HG03558 (cell line): ENCODE measurements at regions not wholly inside any gene's neighbourhood (a gene's known extent, or its start where the extent isn't known, plus 50 kb on each side); places are given as distances from the start of the nearest gene placed in this dataset.
"Not testable (repeated sequence)": the region's sequence is repeated elsewhere in the genome, so short reads cannot be mapped to it uniquely, and the experiment has no call there.

Experiments used
- ATAC-seq: cut with Tn5 transposase; IDR thresholded peaks from one replicate; pipeline ENCODE4 v1.9.1; 2021; ENCODE audit warnings: moderate number of reproducible peaks; ENCODE audit not compliant: unreplicated experiment; ENCODE audit errors: extremely low read depth

GRCh38 chr3:137198374-137198773 lies 240.6 kb downstream of the IL20RB start:
- not testable (repeated sequence) for ATAC-seq

DNA sequence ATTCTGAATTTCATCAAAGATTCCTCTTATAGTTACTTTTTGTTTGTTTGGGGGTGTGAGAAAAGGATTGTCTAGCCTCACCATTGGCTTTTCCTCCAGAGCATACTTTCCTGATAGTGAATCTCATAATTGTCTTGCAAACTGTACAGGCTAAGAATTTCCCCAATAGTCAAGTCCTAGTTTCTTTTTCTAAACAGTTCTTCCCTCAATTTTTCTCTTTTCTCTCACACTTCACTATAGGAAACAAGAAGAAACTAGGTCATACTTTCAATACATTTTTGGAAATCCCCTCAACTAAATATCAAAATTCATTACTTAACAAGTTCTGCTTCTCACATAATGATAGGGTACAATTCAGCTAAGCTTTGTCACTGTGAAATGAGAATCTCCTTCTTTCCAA lies 241.9 kb downstream of the IL20RB start:
- ATAC-seq: no peak

- ATAC-seq: no peak
Observed at GRCh38 chr3:137201066-137201465, 243.3 kb downstream of the IL20RB start.

- ATAC-seq: no peak
Observed at GRCh38 chr3:137202941-137203340, 245.2 kb downstream of the IL20RB start.

DNA sequence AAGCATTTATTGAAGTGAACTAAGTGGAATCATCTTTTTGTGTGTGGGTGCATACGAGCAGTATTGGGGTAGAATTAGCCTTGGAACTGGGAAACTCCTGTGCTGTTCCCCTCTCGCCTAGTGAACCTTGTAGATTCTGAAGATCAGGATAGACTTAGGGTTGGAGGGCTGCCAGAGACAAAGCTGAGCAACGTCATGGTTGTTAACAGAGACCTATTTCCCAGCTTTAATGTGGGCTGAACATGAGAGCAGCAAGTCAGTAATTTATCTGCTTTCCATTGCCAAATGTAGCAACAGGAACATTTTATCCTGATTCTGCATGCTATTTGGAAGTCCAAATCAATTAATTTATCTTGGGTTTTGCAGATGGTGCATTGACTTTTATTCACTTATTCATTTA lies 246.6 kb downstream of the IL20RB start:
- no peak for ATAC-seq

GRCh38 chr3:137205394-137206045 lies 247.7 kb downstream of the IL20RB start:
- no peak for ATAC-seq

- no peak for ATAC-seq
Observed at GRCh38 chr3:137207616-137208015, 249.8 kb downstream of the IL20RB start.

- ATAC-seq: no peak
Observed at GRCh38 chr3:137217733-137218132, 259.9 kb downstream of the IL20RB start.

DNA sequence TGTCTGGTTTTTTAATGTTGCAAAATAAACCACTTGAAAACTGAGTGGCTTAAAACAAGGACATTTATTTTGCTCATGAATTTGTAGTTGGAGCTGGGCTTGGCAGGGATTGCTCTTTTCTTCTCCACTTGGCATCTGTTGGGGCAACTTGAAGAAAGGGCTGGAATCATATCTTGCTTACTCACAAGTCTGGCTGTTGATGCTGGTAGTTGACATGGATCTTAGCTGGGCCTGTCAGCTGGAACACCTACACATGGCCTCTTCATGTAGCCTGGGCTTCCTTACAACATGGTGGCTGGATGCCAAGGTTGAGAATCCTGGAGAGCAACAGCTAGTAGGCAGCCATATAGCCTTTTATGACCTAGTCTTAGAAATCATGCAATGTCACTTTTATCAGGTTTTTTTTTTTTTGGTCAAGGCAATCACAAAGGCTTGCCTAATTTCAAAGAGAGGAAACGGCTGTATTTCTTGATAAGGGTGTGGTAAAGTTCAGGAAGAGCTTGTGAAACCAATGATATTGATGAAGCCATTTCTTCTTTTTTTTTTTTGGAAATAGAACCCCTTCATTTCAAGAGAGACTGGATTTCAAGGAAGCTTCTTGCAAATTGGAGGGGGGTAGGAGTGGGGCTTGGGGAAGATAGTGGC lies 262.1 kb downstream of the IL20RB start:
- ATAC-seq: no peak

- ATAC-seq: no peak
Observed at GRCh38 chr3:137222736-137223225, 265.0 kb downstream of the IL20RB start.

- no peak for ATAC-seq
Observed at GRCh38 chr3:137224464-137224863, 266.7 kb downstream of the IL20RB start.

- ATAC-seq: no peak
Observed at GRCh38 chr3:137242836-137243400, 285.1 kb downstream of the IL20RB start.

GRCh38 chr3:137246491-137246890 lies 288.7 kb downstream of the IL20RB start:
- no peak for ATAC-seq

GRCh38 chr3:137249311-137249940 lies 291.6 kb downstream of the IL20RB start:
- ATAC-seq: no peak

GRCh38 chr3:137259089-137259488 lies 301.3 kb downstream of the IL20RB start:
- ATAC-seq: no peak

DNA sequence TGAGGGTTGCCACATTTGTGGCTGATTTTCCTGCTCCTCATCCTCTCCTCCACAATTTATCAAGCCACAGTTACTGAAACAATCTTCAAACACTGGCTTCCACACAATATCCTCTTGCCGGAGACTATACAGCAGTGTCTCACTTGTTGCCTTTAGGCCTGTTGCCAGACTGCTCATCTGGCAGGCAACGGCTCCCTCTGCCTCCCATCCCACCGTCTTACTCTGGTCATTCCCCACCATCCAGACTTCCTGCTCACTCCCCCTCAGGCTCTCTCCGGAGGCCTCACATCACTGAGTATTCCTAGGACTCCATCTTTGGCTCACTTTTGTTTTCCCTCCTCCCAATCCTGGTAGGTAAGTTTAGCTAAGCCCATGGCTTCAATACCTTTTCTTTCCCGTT lies 301.9 kb downstream of the IL20RB start:
- ATAC-seq: no peak

DNA sequence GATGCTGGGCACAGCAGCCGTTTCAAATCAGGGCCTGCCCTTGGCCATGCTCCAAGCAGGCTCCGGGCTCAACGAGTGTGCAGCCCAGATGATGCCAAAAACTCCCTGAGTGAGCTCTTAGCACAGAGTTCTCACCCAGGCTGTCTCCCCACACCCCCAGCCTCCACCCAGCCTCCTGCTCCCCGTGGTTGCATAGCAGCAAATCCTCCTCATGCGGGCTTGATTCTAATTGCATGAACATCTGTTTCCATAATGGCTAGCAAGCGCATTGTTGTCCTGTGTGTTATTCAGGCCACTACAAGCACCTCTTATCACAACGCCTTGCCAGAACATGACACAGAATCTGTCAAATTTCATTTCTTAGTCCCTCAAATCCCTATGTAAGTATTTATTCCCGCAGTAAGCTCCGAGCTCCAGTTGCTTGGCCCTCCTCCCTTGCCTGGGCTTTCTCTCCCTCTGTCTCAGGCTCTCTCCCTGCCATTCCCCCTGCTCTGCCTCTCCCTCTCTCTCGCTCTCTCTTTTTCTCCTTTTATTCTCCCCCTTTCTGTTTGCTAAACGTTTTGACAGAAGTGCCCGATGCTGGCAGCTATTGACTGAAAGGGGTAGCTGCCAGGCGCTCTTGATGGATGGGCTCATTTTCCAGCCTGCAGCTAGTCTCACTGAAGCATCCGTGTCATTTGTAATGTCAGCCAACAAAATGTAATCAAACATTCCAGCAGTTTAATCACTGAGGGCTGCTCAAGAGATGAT lies 306.5 kb downstream of the IL20RB start:
- no peak for ATAC-seq

- no peak for ATAC-seq
Observed at GRCh38 chr3:137264843-137265330, 307.1 kb downstream of the IL20RB start.

DNA sequence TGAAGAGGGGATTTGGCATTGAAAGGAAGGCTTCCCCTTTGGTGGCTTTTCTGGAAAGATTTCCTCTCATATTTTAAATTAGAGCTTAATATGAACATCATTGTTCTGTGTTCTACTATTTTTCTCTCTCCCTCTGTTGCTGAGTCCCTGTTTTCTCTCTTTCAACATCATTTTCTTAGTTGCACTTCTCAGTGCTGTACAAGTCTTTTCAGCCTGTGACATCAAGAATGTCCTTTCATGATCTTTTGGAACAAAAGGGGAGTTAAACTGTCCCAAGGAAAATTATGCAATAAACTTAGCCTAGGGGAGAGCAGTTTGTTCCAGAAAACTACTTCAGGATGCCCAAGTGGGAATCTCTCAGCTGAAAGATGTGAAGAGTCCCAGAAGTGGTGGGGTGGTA lies 325.1 kb downstream of the IL20RB start:
- no peak for ATAC-seq

DNA sequence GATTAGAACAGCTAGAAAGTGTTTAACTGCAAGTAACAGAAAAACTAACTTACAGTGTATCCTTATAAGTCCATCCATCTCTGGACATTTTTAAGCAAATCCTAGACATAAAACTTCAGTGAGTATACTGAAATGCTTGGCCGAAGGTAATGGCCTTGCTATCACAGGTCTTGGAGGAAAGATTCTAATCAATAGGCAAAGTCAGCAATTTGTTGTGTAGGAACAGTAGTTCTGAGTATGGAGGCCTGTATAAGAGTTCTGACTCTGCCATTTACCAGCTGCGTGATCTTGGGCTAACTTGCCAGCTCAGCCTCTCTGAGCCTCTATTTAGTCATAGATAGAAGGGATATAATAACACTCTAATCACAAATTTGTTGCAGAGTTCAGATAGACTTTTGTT lies 328.1 kb downstream of the IL20RB start:
- ATAC-seq: no peak
